C1 segment of cervical spinal cord (tissue), 14 donors: ENCODE measurements at regions not wholly inside any gene's neighbourhood (a gene's known extent, or its start where the extent isn't known, plus 50 kb on each side); places are given as distances from the start of the nearest gene placed in this dataset.
"Not testable (repeated sequence)": the region's sequence is repeated elsewhere in the genome, so short reads cannot be mapped to it uniquely, and the experiment has no call there.

Experiments used
- DNase-seq, 14 donors: peaks; one replicate each; lab custom pipeline; 2025; lab: John Stamatoyannopoulos, UW

GRCh38 chr2:142332196-142332595, 201.4 kb upstream of the LRP1B start:
- DNase-seq = no peak

GRCh38 chr2:142330458-142330857, 199.6 kb upstream of the LRP1B start:
- no peak for DNase-seq

GRCh38 chr2:142325870-142326269, 195.1 kb upstream of the LRP1B start:
- peak in 1 of 14 donors; percentile 26 for DNase-seq

GRCh38 chr2:142323206-142323605, 192.4 kb upstream of the LRP1B start:
- no peak for DNase-seq

GRCh38 chr2:142321706-142322280, 191.0 kb upstream of the LRP1B start:
- DNase-seq = no peak

- DNase-seq = no peak
These were observed 189.3 kb upstream of the LRP1B start for GRCh38 chr2:142320067-142320466.

- DNase-seq = no peak
These were observed 185.2 kb upstream of the LRP1B start for GRCh38 chr2:142316049-142316448.

GRCh38 chr2:142315346-142315745, 184.5 kb upstream of the LRP1B start:
- no peak for DNase-seq

- no peak for DNase-seq
These were observed 183.3 kb upstream of the LRP1B start for GRCh38 chr2:142314164-142314563.

GRCh38 chr2:142310530-142310929, 179.7 kb upstream of the LRP1B start:
- DNase-seq = no peak

GRCh38 chr2:142308744-142309143, 177.9 kb upstream of the LRP1B start:
- no peak for DNase-seq

- no peak for DNase-seq
These were observed 176.8 kb upstream of the LRP1B start for GRCh38 chr2:142307616-142308115.

GRCh38 chr2:142307086-142307485, 176.3 kb upstream of the LRP1B start:
- no peak for DNase-seq

- no peak for DNase-seq
These were observed 175.3 kb upstream of the LRP1B start for GRCh38 chr2:142306131-142306530.

- no peak for DNase-seq
These were observed 169.7 kb upstream of the LRP1B start for GRCh38 chr2:142300517-142300916.

- DNase-seq = no peak
These were observed 168.2 kb upstream of the LRP1B start for GRCh38 chr2:142299021-142299420.

GRCh38 chr2:142294225-142294624, 163.4 kb upstream of the LRP1B start:
- DNase-seq = no peak

GRCh38 chr2:142291969-142292368, 161.2 kb upstream of the LRP1B start:
- DNase-seq = no peak

- DNase-seq = no peak
These were observed 160.1 kb upstream of the LRP1B start for GRCh38 chr2:142290931-142291330.

- DNase-seq = no peak
These were observed 155.8 kb upstream of the LRP1B start for GRCh38 chr2:142286618-142287017.

- no peak for DNase-seq
These were observed 154.7 kb upstream of the LRP1B start for GRCh38 chr2:142285480-142285879.

- DNase-seq = not testable (repeated sequence)
These were observed 153.5 kb upstream of the LRP1B start for GRCh38 chr2:142284336-142284735.

GRCh38 chr2:142280831-142281230, 150.0 kb upstream of the LRP1B start:
- DNase-seq = peak in 2 of 14 donors; percentile 2 to 77

- DNase-seq = no peak
These were observed 140.2 kb upstream of the LRP1B start for GRCh38 chr2:142270990-142271389.
